Pancreas (tissue), 10 donors: ENCODE measurements at regions not wholly inside any gene's neighbourhood (a gene's known extent, or its start where the extent isn't known, plus 50 kb on each side); places are given as distances from the start of the nearest gene placed in this dataset.

Experiments
- ATAC-seq, 4 donors: fragments of 200-7000 bp; cut with Tn5 transposase; one replicate each; pipeline versions ENCODE4 v1.8.0 to v1.9.1; 2020; ENCODE audit warnings: mild to moderate bottlenecking in 4 of 4, moderate library complexity in 4 of 4
- DNase-seq, 6 donors: peaks; one replicate each; pipeline ENCODE4 v3.0.0-alpha.2; 2020
- FAIRE-seq: peaks from 2 replicates; lab custom pipeline; 2012; peaks lifted over from hg19 to GRCh38; lab: Jason Lieb, UNC
- H3K27ac ChIP-seq, 4 donors: fragments of 200-600 bp; sonication (generic); 1 replicate in 3 of 4; 2 replicates in 1 of 4; pipeline versions ENCODE4 v1.5.0 to v1.8.0; 2020
- H3K27me3 ChIP-seq, 4 donors: fragments of 200-600 bp; one replicate each; pipeline ENCODE4 v1.8.0; 2021
- H3K36me3 ChIP-seq, 3 donors: fragments of 200-600 bp; sonication (generic) in 1 of 3; one replicate each; pipeline versions ENCODE4 v1.5.0 to v1.8.0; 2020 to 2021
- H3K4me1 ChIP-seq, 3 donors: fragments of 200-600 bp; one replicate each; pipeline ENCODE4 v1.8.0; 2021
- H3K4me3 ChIP-seq, 4 donors: fragments of 200-600 bp; sonication (generic) in 2 of 4; one replicate each; pipeline versions ENCODE4 v1.5.0 to v1.8.0; 2020 to 2021
- H3K9me3 ChIP-seq, 4 donors: fragments of 200-600 bp; one replicate each; pipeline ENCODE4 v1.8.0; 2021
- CTCF ChIP-seq, 4 donors: fragments of 200-600 bp; sonication (generic) in 3 of 4; IDR thresholded peaks; one replicate each; pipeline versions ENCODE4 v1.5.0 to v1.8.0; 2021; ENCODE audit warnings: antibody characterized with exemption in 4 of 4
- WGBS, 2 donors: extraction: QIAGEN DNeasy Blood & Tissue Kit; methylation state at CpG; one replicate each; pipeline ENCODE4 v1.1.7; 2013; 5-methylcytosine and 5-hydroxymethylcytosine counted together
- intact Hi-C, 3 donors: fragments of 100-400 bp; cut with DNase I; formaldehyde crosslinking; loops; one replicate each; pipeline versions ENCODE4 v1.11.1 to v1.14.2; 2022
- donor health status: healthy with polysubstance abuse.
- donor health status: DM: no; HTN: no; CAD: no; lungs with moderate emphysema.
- donor health status: DM: no; HTN: no; CAD: no.
- donor health status: control.
- donor health status: control.
- donor health status: Bipolar disorder and iron deficiency.
- donor health status: DM: yes; HTN: yes; CAD: no.
- donor health status: DM: no; HTN: no; CAD: no.
- donor health status: DM: no; HTN: no; CAD: no.
- donor health status: DM: yes; HTN: yes; CAD: no.

- Histone ChIP-seq H3K4me1 (no peaks in the 10 kb centered on the region), H3K4me3 (no peak overlapping the region), H3K9me3 (no peaks in the 10 kb centered on the region), H3K27ac (no peak overlapping the region), H3K36me3 (no peaks in the 10 kb centered on the region), H3K27me3 (no peaks in the 10 kb centered on the region)
- ATAC-seq (no peak), FAIRE-seq (no peak), DNase-seq (no peak)
- no peak for TF ChIP-seq CTCF (IDR thresholded peaks at IDR 0.05)
- WGBS, 2 donors, result 40 to 42% methylated on average over 1 of the region's 1 CpG
- intact Hi-C loops, result no loop called here
Measured at GRCh38 chr7:84664626-84665025, 470.0 kb upstream of the SEMA3A start.

GRCh38 chr7:84663224-84663623, 468.6 kb upstream of the SEMA3A start:
- no peak for FAIRE-seq
- WGBS, 2 donors, result 80 to 94% methylated on average over 1 of the region's 1 CpG
- no peak overlapping the region for H3K4me3 ChIP-seq

GRCh38 chr7:84658286-84658685, 463.7 kb upstream of the SEMA3A start:
- H3K36me3 ChIP-seq, result no peaks in the 10 kb centered on the region
- H3K27ac ChIP-seq, result no peak overlapping the region
- no peaks in the 10 kb centered on the region for H3K27me3 ChIP-seq
- H3K4me3 ChIP-seq, result no peak overlapping the region
- no peak for TF ChIP-seq CTCF (IDR thresholded peaks at IDR 0.05)
- H3K9me3 ChIP-seq, result no peaks in the 10 kb centered on the region
- DNase-seq (no peak), FAIRE-seq (no peak), ATAC-seq (no peak)
- intact Hi-C loops, result no loop called here
- no peaks in the 10 kb centered on the region for H3K4me1 ChIP-seq
- WGBS, 2 donors, result 20 to 33% methylated on average over 1 of the region's 1 CpG

More at GRCh38 chr7:84663224-84663623, 468.6 kb upstream of the SEMA3A start:
- no peaks in the 10 kb centered on the region for H3K4me1 ChIP-seq
- no peak overlapping the region for H3K27ac ChIP-seq
- no peak for ATAC-seq
- TF ChIP-seq CTCF (IDR thresholded peaks at IDR 0.05), result no peak
- H3K36me3 ChIP-seq, result no peaks in the 10 kb centered on the region
- no peak for DNase-seq
- intact Hi-C loops, result no loop called here
- H3K9me3 ChIP-seq, result no peaks in the 10 kb centered on the region
- H3K27me3 ChIP-seq, result no peaks in the 10 kb centered on the region

GRCh38 chr7:84654273-84654672, 459.7 kb upstream of the SEMA3A start:
- no peaks in the 10 kb centered on the region for H3K4me1 ChIP-seq
- H3K9me3 ChIP-seq, result no peaks in the 10 kb centered on the region
- no peaks in the 10 kb centered on the region for H3K27me3 ChIP-seq
- DNase-seq, result no peak
- H3K4me3 ChIP-seq, result no peak overlapping the region
- 68 to 79% methylated on average over 1 of the region's 1 CpG for WGBS, 2 donors
- no peak overlapping the region for H3K27ac ChIP-seq
- no peak for FAIRE-seq
- ATAC-seq, result no peak
- TF ChIP-seq CTCF (IDR thresholded peaks at IDR 0.05), result no peak
- H3K36me3 ChIP-seq, result no peaks in the 10 kb centered on the region
- intact Hi-C loops, result no loop called here

GRCh38 chr7:84651876-84652275, 457.3 kb upstream of the SEMA3A start:
- TF ChIP-seq CTCF (IDR thresholded peaks at IDR 0.05), result no peak
- no peaks in the 10 kb centered on the region for H3K9me3 ChIP-seq
- no peak for FAIRE-seq
- H3K4me1 ChIP-seq, result no peaks in the 10 kb centered on the region
- no peaks in the 10 kb centered on the region for H3K27me3 ChIP-seq
- H3K36me3 ChIP-seq, result no peaks in the 10 kb centered on the region
- intact Hi-C loops, result no loop called here
- WGBS, 2 donors, result 48 to 54% methylated on average over 3 of the region's 3 CpGs
- DNase-seq, result no peak
- H3K4me3 ChIP-seq, result no peak overlapping the region
- no peak overlapping the region for H3K27ac ChIP-seq
- no peak for ATAC-seq
